Progenitor cell of endocrine pancreas (in vitro differentiated cells): ENCODE measurements at regions not wholly inside any gene's neighbourhood (a gene's known extent, or its start where the extent isn't known, plus 50 kb on each side); places are given as distances from the start of the nearest gene placed in this dataset.

Experiments used
- DNase-seq: peaks from one replicate; pipeline ENCODE4 v3.0.0; 2021; ENCODE audit warnings: low spot score; ENCODE audit not compliant: unreplicated experiment
- H3K27ac Mint-ChIP-seq: 2 replicates; pipeline ENCODE4 v1.8.0; 2021; ENCODE audit warnings: mild to moderate bottlenecking, moderate library complexity, mixed read lengths
- H3K27me3 Mint-ChIP-seq: 2 replicates; pipeline ENCODE4 v1.8.0; 2021; ENCODE audit warnings: mixed read lengths
- H3K36me3 Mint-ChIP-seq: 2 replicates; pipeline ENCODE4 v1.8.0; 2022; ENCODE audit warnings: mixed read lengths; ENCODE audit not compliant: insufficient read depth
- H3K4me1 Mint-ChIP-seq: 2 replicates; pipeline ENCODE4 v1.8.0; 2021; ENCODE audit warnings: low read depth, mixed read lengths
- H3K4me3 Mint-ChIP-seq: 2 replicates; pipeline ENCODE4 v1.8.0; 2021; ENCODE audit warnings: low read depth, mild to moderate bottlenecking, moderate library complexity, mixed read lengths
- H3K9me3 Mint-ChIP-seq: 2 replicates; pipeline ENCODE4 v1.8.0; 2021; ENCODE audit warnings: low read depth, mixed read lengths
- TF ChIP-seq, protein P1 (sequence below): fragments of 200-600 bp; sonication (generic); IDR thresholded peaks from one replicate; pipeline ENCODE4 v1.5.0; 2021; ENCODE audit warnings: antibody characterized with exemption, mild to moderate bottlenecking; ENCODE audit not compliant: unreplicated experiment

DNA sequence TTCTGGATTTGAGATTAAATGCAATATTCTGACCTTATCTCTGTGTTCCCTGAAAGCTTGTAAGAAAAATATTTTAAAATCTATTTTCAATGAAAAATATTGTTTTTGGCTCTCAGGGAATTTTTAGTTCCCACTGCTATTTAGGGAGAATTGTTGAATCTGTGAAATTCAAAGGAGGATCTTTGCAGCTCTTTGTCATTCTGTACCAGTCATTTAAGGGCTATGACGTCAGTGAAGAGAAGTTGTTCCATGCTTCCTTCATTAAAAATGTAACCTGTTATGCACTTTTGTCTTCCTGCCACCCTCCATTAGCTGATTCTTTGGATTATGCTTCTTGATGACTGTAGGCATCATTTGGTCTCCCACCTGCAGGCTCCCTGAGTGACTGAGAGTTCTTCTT is 427.8 kb upstream of the C2CD4B start:
- peak overlapping the region; percentile 22 for H3K27ac Mint-ChIP-seq
- H3K4me3 Mint-ChIP-seq: no peak overlapping the region
- H3K4me1 Mint-ChIP-seq: peaks cover 33% of the 10 kb centered on the region
- H3K27me3 Mint-ChIP-seq: no peaks in the 10 kb centered on the region
- H3K9me3 Mint-ChIP-seq: no peaks in the 10 kb centered on the region
- TF ChIP-seq, protein P1, sequence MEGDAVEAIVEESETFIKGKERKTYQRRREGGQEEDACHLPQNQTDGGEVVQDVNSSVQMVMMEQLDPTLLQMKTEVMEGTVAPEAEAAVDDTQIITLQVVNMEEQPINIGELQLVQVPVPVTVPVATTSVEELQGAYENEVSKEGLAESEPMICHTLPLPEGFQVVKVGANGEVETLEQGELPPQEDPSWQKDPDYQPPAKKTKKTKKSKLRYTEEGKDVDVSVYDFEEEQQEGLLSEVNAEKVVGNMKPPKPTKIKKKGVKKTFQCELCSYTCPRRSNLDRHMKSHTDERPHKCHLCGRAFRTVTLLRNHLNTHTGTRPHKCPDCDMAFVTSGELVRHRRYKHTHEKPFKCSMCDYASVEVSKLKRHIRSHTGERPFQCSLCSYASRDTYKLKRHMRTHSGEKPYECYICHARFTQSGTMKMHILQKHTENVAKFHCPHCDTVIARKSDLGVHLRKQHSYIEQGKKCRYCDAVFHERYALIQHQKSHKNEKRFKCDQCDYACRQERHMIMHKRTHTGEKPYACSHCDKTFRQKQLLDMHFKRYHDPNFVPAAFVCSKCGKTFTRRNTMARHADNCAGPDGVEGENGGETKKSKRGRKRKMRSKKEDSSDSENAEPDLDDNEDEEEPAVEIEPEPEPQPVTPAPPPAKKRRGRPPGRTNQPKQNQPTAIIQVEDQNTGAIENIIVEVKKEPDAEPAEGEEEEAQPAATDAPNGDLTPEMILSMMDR: no peak
- DNase-seq: no peak
- H3K36me3 Mint-ChIP-seq: peaks cover 5% of the 10 kb centered on the region

DNA sequence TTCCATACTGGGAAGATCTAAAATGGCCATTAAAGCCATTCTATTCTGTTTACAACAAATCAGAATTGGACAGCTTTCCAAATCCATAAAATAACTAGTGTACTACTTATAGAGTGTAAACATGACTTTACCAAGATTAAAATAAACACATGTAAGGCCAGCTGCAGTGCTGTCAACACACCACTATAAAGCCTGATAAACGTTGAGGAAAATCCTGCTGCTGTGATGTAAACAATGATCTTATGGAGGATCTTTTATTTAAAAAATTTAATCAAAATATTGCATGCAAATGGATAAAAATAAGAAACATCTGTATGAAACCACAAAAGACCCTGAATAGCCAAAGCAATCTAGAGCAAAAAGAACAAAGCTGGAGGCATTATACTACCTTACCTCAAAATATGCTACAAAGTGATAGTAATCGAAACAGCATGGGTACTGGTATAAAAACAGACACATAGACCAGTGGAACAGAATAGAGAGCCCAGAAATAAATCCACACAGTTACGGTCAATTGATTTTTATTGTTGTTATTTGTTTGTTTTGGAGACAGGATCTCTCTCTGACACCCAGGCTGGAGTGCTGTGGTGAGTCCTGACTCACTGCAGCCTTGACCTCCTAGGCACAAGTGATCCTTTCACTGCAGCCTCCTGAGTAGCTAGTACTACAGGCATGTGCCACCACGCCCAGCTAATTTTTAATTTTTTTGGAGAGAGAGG is 428.8 kb upstream of the C2CD4B start:
- Mint-ChIP-seq H3K36me3 (peaks cover 5% of the 10 kb centered on the region), H3K4me1 (peaks cover 32% of the 10 kb centered on the region), H3K27ac (no peak overlapping the region), H3K27me3 (no peaks in the 10 kb centered on the region), H3K4me3 (no peak overlapping the region), H3K9me3 (no peaks in the 10 kb centered on the region)
- no peak for DNase-seq
- TF ChIP-seq, protein P1: no peak

DNA sequence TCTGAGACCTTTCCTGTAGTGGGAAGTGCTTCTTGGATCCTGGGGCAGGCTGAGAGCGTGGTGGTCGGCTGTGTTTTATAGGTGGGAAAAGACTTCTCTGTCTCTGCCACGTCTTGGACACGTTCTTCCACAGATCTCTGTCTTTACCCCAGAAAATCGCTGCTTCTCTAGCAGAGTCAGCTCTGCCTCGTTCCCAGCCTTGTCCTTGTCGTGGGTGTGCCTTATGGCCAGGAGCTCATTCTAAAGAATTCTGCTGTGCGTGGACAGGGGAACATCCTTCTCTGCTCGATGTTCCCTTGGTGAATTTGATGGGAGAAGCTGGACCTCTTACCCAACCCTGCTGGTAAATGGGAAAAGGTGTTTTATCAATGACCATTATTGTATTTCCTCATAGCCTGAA is 433.1 kb upstream of the C2CD4B start:
- no peak for DNase-seq
- Mint-ChIP-seq H3K27me3 (no peaks in the 10 kb centered on the region), H3K36me3 (peaks cover 1% of the 10 kb centered on the region), H3K4me3 (no peak overlapping the region), H3K4me1 (peaks cover 12% of the 10 kb centered on the region), H3K27ac (no peak overlapping the region), H3K9me3 (peaks cover 6% of the 10 kb centered on the region)
- TF ChIP-seq, protein P1: no peak

DNA sequence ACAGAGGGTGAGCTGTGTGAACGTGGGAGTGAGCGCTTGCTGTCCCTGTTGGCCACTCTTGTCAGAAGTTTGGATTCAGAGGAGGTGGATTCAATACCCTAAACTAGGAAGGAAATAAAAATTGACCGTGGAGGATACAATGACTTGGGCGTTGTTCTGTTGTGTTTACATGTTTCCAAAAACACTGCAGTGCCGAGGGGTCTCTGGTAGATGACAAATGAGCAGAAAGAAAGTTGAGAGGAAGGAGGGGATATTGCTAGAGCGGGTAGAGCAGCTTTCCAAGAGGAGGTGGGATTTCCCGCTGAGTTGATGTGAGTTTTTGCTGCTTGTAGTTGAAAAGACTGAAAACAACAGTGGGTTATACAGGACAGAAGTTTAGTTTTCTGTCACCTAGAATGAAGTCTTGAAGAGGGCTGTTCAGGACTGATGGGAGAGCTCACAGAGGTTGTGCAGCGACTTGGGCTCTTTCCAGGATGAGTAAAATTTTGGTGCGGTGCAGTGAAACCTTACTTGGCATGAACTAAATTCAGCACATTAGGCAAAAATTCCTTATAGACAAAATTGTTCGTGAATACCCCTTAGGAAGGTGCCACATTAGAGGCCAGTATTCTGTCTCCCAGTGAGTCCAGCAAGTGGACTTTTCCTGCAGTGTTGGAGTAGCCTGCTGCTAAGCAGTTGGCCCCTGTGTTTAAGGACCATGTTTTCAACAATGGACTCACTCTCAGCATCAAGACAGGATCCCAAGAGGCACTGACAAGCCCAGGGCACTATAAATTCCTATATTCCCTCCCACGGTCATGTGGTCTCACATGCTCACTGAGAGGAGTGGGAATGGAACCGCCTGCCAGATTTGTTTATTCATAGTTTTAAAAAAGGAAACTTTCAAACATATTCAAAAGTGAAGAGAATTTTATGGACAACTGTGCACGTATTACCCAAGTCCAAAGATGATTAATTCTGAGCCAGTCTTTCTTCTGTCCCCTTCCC is 435.0 kb upstream of the C2CD4B start:
- TF ChIP-seq, protein P1: no peak
- Mint-ChIP-seq H3K27ac (no peak overlapping the region), H3K4me1 (peaks cover 8% of the 10 kb centered on the region), H3K9me3 (peaks cover 6% of the 10 kb centered on the region), H3K27me3 (no peaks in the 10 kb centered on the region), H3K36me3 (no peaks in the 10 kb centered on the region), H3K4me3 (no peak overlapping the region)
- no peak for DNase-seq

DNA sequence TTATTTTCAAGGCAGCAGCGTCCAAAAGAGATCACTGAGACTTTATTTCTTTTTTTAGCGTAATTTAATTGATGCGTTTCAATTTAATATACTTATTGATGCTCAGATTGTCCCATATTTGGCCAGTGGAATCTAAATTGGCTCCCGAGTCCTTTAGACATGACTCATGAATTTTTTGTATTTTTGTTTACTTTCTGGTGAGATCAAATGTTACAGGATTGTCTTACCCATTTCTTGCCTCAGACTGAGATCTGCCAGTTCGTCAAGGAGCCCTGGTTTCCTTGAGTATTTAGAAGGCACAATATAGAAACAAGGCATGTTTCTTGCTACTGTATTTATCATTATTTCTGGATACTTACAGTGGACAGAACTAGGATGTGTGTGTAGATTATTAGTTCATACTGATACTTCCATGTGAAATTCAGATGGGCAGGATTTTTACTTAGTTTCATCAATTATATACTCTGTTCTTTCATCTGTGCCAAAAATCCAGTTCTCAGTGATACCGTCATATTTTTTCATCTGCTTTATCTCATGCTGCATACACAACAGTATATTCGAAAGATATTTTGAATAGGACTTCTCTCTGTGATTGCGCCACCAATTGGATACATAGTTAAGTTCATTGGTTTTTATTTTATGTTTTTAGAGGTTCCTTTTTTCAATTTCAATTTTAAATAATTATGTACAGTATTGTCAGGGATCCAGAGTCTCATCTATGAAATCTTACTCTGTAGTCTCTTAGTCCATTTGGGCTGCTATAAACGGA is 436.9 kb upstream of the C2CD4B start:
- TF ChIP-seq, protein P1: no peak
- Mint-ChIP-seq H3K9me3 (peaks cover 6% of the 10 kb centered on the region), H3K36me3 (no peaks in the 10 kb centered on the region), H3K27ac (no peak overlapping the region), H3K27me3 (no peaks in the 10 kb centered on the region), H3K4me1 (peaks cover 8% of the 10 kb centered on the region), H3K4me3 (no peak overlapping the region)
- DNase-seq: no peak
